Mesodermal cell (in vitro differentiated cells): ENCODE measurements at regions not wholly inside any gene's neighbourhood (a gene's known extent, or its start where the extent isn't known, plus 50 kb on each side); places are given as distances from the start of the nearest gene placed in this dataset.

Experiments used
- H3K27ac ChIP-seq: 2 replicates; pipeline ENCODE4 v1.7.0; 2013; ENCODE audit warnings: mild to moderate bottlenecking, low read depth, low read length, moderate library complexity; ENCODE audit not compliant: severe bottlenecking
- H3K36me3 ChIP-seq: 2 replicates; pipeline ENCODE4 v1.7.1; 2013; ENCODE audit warnings: mild to moderate bottlenecking, low read length, moderate library complexity; ENCODE audit not compliant: control insufficient read depth, insufficient read depth
- H3K4me1 ChIP-seq: one replicate; pipeline ENCODE4 v1.7.1; 2013; ENCODE audit warnings: mild to moderate bottlenecking, low read length; ENCODE audit not compliant: insufficient read depth, control insufficient read depth, poor library complexity, severe bottlenecking
- H3K4me3 ChIP-seq: 2 replicates; pipeline ENCODE4 v1.7.0; 2013; ENCODE audit warnings: low read length, control low read depth, mild to moderate bottlenecking; ENCODE audit not compliant: insufficient read depth, poor library complexity, severe bottlenecking; ENCODE audit errors: extremely low read depth
- H3K9me3 ChIP-seq: 2 replicates; pipeline ENCODE4 v1.7.1; 2013; ENCODE audit warnings: mild to moderate bottlenecking, low read length, moderate library complexity; ENCODE audit not compliant: control insufficient read depth
- WGBS, 2 experiments: methylation state at CpG; one replicate each; pipeline ENCODE4 v1.1.5; 2013; ENCODE audit warnings: missing lambda C conversion rate in 2 of 2; ENCODE audit not compliant: insufficient coverage in 2 of 2; 5-methylcytosine and 5-hydroxymethylcytosine counted together

- Histone ChIP-seq H3K4me1 (peaks cover 27% of the 10 kb centered on the region), H3K4me3 (no peak overlapping the region), H3K27ac (peak overlapping the region; percentile 43), H3K36me3 (no peaks in the 10 kb centered on the region), H3K9me3 (no peaks in the 10 kb centered on the region)
Observed at GRCh38 chr5:72040513-72040912, 66.8 kb upstream of the MAP1B start.

DNA sequence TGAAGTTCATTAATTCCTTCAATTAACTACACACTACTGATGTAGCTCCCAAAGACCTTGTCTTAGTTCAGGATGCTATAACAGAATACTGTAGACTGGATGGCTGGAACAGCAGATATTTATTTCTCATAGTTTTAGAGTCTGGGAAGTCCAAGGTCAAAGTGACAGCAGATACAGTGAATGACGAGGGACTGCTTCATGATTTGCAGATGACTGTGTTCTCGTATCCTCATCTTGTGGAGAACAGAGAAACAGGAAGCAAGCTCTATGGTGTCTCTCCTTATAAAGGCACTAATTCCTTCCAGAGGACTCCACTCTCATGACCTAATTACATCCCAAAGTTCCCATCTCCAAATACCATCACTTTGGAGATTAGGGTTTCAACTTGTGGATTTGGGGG, 65.6 kb upstream of the MAP1B start:
- Histone ChIP-seq H3K27ac (no peak overlapping the region), H3K36me3 (no peaks in the 10 kb centered on the region), H3K4me1 (peaks cover 22% of the 10 kb centered on the region), H3K9me3 (no peaks in the 10 kb centered on the region), H3K4me3 (no peak overlapping the region)
- 94% methylated on average over 2 of the region's 2 CpGs; no CpG with 5 or more reads in 1 of the 2 experiments for WGBS, 2 experiments

- no peak overlapping the region for H3K27ac ChIP-seq
- WGBS, 2 experiments: no CpG with 5 or more reads among the region's 1 CpG
- H3K36me3 ChIP-seq: no peaks in the 10 kb centered on the region
Observed at GRCh38 chr5:72042097-72042496, 65.2 kb upstream of the MAP1B start.

GRCh38 chr5:72045692-72046091, 61.6 kb upstream of the MAP1B start:
- no peaks in the 10 kb centered on the region for H3K36me3 ChIP-seq
- H3K4me3 ChIP-seq: no peak overlapping the region
- WGBS, 2 experiments: no CpG with 5 or more reads among the region's 1 CpG
- H3K27ac ChIP-seq: no peak overlapping the region
- H3K9me3 ChIP-seq: no peaks in the 10 kb centered on the region
- H3K4me1 ChIP-seq: peaks cover 2% of the 10 kb centered on the region

More at GRCh38 chr5:72042097-72042496, 65.2 kb upstream of the MAP1B start:
- H3K4me1 ChIP-seq: peaks cover 19% of the 10 kb centered on the region
- no peak overlapping the region for H3K4me3 ChIP-seq
- H3K9me3 ChIP-seq: no peaks in the 10 kb centered on the region

- Histone ChIP-seq H3K27ac (no peak overlapping the region), H3K4me1 (no peaks in the 10 kb centered on the region), H3K36me3 (no peaks in the 10 kb centered on the region), H3K4me3 (no peak overlapping the region), H3K9me3 (no peaks in the 10 kb centered on the region)
- no CpG with 5 or more reads among the region's 1 CpG for WGBS, 2 experiments
Observed at GRCh38 chr5:72046106-72046505, 61.2 kb upstream of the MAP1B start.

DNA sequence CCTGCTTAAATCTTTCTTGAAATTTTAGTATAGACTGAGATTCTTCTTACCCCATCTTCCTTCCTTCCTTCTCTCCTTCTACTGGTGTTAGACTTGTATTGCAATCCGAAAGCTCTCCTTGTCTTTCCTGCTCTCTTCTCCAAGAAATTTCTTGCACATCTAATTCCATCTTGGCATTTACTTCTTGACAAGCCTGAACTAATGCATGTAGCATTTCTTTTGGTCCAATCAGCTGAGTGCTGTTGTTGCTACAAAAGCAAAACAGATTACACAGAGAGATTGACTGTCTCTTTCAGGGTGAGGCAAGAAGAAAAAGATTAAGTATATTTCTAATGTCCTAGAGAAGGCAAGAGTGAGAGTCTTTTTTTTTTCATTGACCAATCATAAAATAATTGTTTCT, 51.6 kb upstream of the MAP1B start:
- no peak overlapping the region for H3K27ac ChIP-seq
- no peaks in the 10 kb centered on the region for H3K36me3 ChIP-seq
- WGBS, 2 experiments: 64 to 89% methylated on average over 1 of the region's 1 CpG
- no peak overlapping the region for H3K4me3 ChIP-seq
- H3K4me1 ChIP-seq: no peaks in the 10 kb centered on the region
- H3K9me3 ChIP-seq: no peaks in the 10 kb centered on the region
